HepG2 (cell line): ENCODE measurements at regions not wholly inside any gene's neighbourhood (a gene's known extent, or its start where the extent isn't known, plus 50 kb on each side); places are given as distances from the start of the nearest gene placed in this dataset.

Experiments
- ATAC-seq: fragments of 200-7000 bp; cut with Tn5 transposase; 3 replicates; pipeline ENCODE4 v1.9.1; 2020; ENCODE audit warnings: mild to moderate bottlenecking, moderate library complexity
- BruUV-seq: library from RNA; stranded (reverse); fragments of 400-500 nt; replicated peaks from 2 replicates; lab custom pipeline; 2021; lab: Mats Ljungman, UMichigan
- CTCF ChIA-PET: fragments of 300-600 bp; formaldehyde crosslinking; extraction: SDS; loops from one replicate; lab custom pipeline; 2021; ENCODE audit warnings: low total read pairs, inconsistent platforms, low intra/inter-chr PET ratio; lab: Yijun Ruan, JAX
- POLR2A ChIA-PET: fragments of 350-600 bp; sonication (Branson Sonifier 250); formaldehyde crosslinking; loops from one replicate; lab custom pipeline; 2020; ENCODE audit warnings: antibody characterized with exemption, inconsistent platforms; lab: Yijun Ruan, JAX
- DNase-seq: peaks from one replicate; pipeline ENCODE4 v3.0.0-alpha.2; 2015; ENCODE audit warnings: low spot score
- FAIRE-seq: peaks from 3 replicates; lab custom pipeline; 2011; peaks lifted over from hg19 to GRCh38; lab: Jason Lieb, UNC
- H2AFZ ChIP-seq: one replicate; pipeline ENCODE4 v1.6.1; 2011; ENCODE audit warnings: low read length, inconsistent platforms
- H3K27ac ChIP-seq: fragments of 300-600 bp; 3 replicates; pipeline ENCODE4 v1.8.0; 2011; ENCODE audit warnings: mixed run types, mild to moderate bottlenecking, mixed read lengths, low read length, inconsistent platforms; ENCODE audit not compliant: insufficient read depth; ENCODE audit errors: extremely low read length
- H3K27me3 ChIP-seq, 2 experiments: fragments of 200-600 bp in 1 of 2; 2 replicates in 1 of 2; 3 replicates in 1 of 2; pipeline versions ENCODE4 v1.6.0 to v1.8.0; 2011; ENCODE audit warnings: low read length in 2 of 2, mild to moderate bottlenecking in 2 of 2, moderate library complexity in 2 of 2, inconsistent platforms in 1 of 2; ENCODE audit not compliant: insufficient read depth in 2 of 2, control insufficient read depth in 1 of 2
- H3K36me3 ChIP-seq, 2 experiments: fragments of 200-600 bp in 1 of 2; replicated peaks in 1 of 2; 2 replicates in 1 of 2; 3 replicates in 1 of 2; pipeline versions ENCODE4 v1.5.1 to v1.8.0; 2011; ENCODE audit warnings: low read length in 2 of 2, inconsistent platforms in 1 of 2; ENCODE audit not compliant: insufficient read depth in 2 of 2, control insufficient read depth in 1 of 2
- H3K4me1 ChIP-seq: 2 replicates; pipeline ENCODE4 v1.5.1; 2012; ENCODE audit warnings: low read length, inconsistent platforms; ENCODE audit not compliant: insufficient read depth
- H3K4me2 ChIP-seq: 2 replicates; pipeline ENCODE4 v1.6.0; 2011; ENCODE audit warnings: low read depth, low read length, inconsistent platforms
- H3K4me3 ChIP-seq, 3 experiments: fragments of 200-600 bp in 1 of 3; sonication (generic), shearing (Covaris generic) in 1 of 3; replicated peaks in 1 of 3; 2 replicates each; pipeline ENCODE4 v1.5.1; 2011 to 2016; ENCODE audit warnings: low read length in 3 of 3, inconsistent platforms in 2 of 3, low read depth in 2 of 3, mild to moderate bottlenecking in 2 of 3, control low read depth in 1 of 3, mixed read lengths in 1 of 3; ENCODE audit not compliant: insufficient read depth in 1 of 3
- H3K79me2 ChIP-seq: one replicate; pipeline ENCODE4 v1.6.1; 2011; ENCODE audit warnings: low read length, inconsistent platforms; ENCODE audit not compliant: insufficient read depth
- H3K9ac ChIP-seq: 2 replicates; pipeline ENCODE4 v1.6.0; 2011; ENCODE audit warnings: mild to moderate bottlenecking, low read depth, low read length, inconsistent platforms; ENCODE audit not compliant: insufficient read depth
- H3K9me3 ChIP-seq: 2 replicates; pipeline ENCODE4 v1.5.1; 2012; ENCODE audit warnings: mild to moderate bottlenecking, low read length
- H4K20me1 ChIP-seq: 2 replicates; pipeline ENCODE4 v1.6.0; 2011; ENCODE audit warnings: inconsistent platforms, mild to moderate bottlenecking, low read length, moderate library complexity; ENCODE audit not compliant: insufficient read depth
- ATF4 ChIP-seq, 2 experiments: fragments of 450-650 bp in 1 of 2; sonication (generic) in 1 of 2; formaldehyde crosslinking; IDR thresholded peaks; 2 replicates each; pipeline versions ENCODE4 v1.5.0 to v1.8.0; 2020 to 2022; ENCODE audit warnings: mild to moderate bottlenecking in 1 of 2, missing genetic modification reagents in 1 of 2
- EHMT2 ChIP-seq: fragments of 200-600 bp; sonication (generic); IDR thresholded peaks from 2 replicates; pipeline ENCODE4 v1.7.0; 2017; ENCODE audit warnings: antibody characterized with exemption, low read depth, low read length, borderline replicate concordance
- SOX13 ChIP-seq, 3 experiments: fragments of 450-650 bp in 1 of 3; sonication (generic) in 1 of 3; formaldehyde crosslinking in 1 of 3; IDR thresholded peaks in 2 of 3; conservative IDR thresholded peaks in 1 of 3; 2 replicates each; pipeline versions ENCODE4 v1.5.0 to v1.6.1; 2016 to 2020; ENCODE audit warnings: antibody characterized with exemption in 1 of 3, mild to moderate bottlenecking in 1 of 3, missing compliant biosample characterization in 1 of 3, missing genetic modification reagents in 1 of 3, moderate library complexity in 1 of 3
- SOX5 ChIP-seq: IDR thresholded peaks from 2 replicates; pipeline ENCODE4 v1.6.1; 2016; ENCODE audit warnings: borderline replicate concordance
- ZNF235 ChIP-seq: sonication (generic); formaldehyde crosslinking; IDR thresholded peaks from 2 replicates; pipeline ENCODE4 v1.8.1; 2023; ENCODE audit warnings: mild to moderate bottlenecking, missing genetic modification reagents, borderline replicate concordance
- ZNF614 ChIP-seq: IDR thresholded peaks from 2 replicates; pipeline ENCODE4 v1.6.1; 2018; ENCODE audit warnings: missing biosample characterization, missing genetic modification reagents, inconsistent platforms, borderline replicate concordance
- WGBS: methylation state at CpG from one replicate; pipeline ENCODE4 v1.1.6; 2017; ENCODE audit warnings: low lambda C conversion rate; 5-methylcytosine and 5-hydroxymethylcytosine counted together
- in situ Hi-C: cut with HindIII; loops from 2 replicates; pipeline ENCODE4 v1.10.0; 2017; ENCODE audit warnings: low pct_unique_long_range_greater_than_20kb; ENCODE audit not compliant: extremely low pct_ligation_motif_present
- intact Hi-C: fragments of 100-400 bp; cut with micrococcal nuclease; formaldehyde crosslinking; loops from one replicate; pipeline ENCODE4 v1.10.0; 2022; ENCODE audit not compliant: unreplicated experiment

DNA sequence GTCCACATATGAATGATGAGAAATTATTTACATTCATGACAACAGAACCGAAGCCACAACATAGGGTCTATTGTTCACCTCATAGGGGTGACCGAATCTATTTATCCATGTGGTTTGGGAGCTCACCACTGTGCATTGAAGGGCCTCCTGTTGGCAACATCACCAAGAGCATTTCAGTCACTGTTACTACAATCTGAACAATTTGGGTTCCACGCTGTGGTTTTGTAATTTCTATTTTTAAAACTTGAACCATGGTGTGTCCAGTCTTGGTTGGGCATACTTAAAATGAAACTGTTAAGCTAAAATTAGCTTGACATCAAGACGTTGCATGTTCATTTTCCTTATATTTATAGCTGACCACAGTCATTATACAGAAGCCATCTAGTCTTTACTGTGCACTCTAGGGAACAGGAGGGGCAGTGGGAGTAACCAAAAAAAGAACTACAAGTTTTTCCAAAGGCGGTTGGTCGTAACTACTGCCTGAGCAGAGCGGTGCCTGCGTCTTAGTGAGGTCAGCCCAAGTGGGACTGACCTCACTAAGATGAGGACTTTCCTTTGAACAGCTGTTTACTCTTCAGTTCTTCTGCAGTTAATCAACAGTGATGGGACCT is 192.1 kb downstream of the SPRY1 start:
- Histone ChIP-seq H3K36me3 (no peaks in the 10 kb centered on the region), H3K27me3 (no peaks in the 10 kb centered on the region), H3K4me2 (peak overlapping the region; percentile 52), H3K4me3 (no peak overlapping the region), H4K20me1 (no peaks in the 10 kb centered on the region), H3K9ac (peak overlapping the region; percentile 40; the same call in 1 of the 2 replicates), H3K9me3 (no peaks in the 10 kb centered on the region), H2AFZ (no peak overlapping the region), H3K27ac (no peak overlapping the region), H3K79me2 (no peaks in the 10 kb centered on the region), H3K4me1 (peaks cover 29% of the 10 kb centered on the region)
- in situ Hi-C loops, result no loop called here
- BruUV-seq, result TSS peak; percentile 69
- DNase-seq (peak; percentile 86), FAIRE-seq (no peak), ATAC-seq (peak; percentile 87)
- POLR2A ChIA-PET, result interaction anchor here (2.2 kb wide), 2 partner anchors 33 to 61 kb away, joined by 5 to 13 read pairs; no protein-coding TSS in a partner anchor
- intact Hi-C loops, result loop anchor here (1.0 kb wide), 5 partner anchors 12 to 192 kb away; partner anchors contain the start of gene SPRY1
- TF ChIP-seq SOX13 (IDR thresholded peaks at IDR 0.05) (no peak), SOX13 (CRISPR knock-in tag; conservative IDR thresholded peaks at IDR 0.05 in 1 of 2, IDR thresholded peaks at IDR 0.05 in 1 of 2) (peak in 1 of 2 experiments; percentile 62; a peak in 1 of 4 replicates), ZNF235 (CRISPR knock-in tag) (no peak), ATF4 (CRISPR knock-in tag; IDR thresholded peaks at IDR 0.05) (0 out of 4 replicates have a peak, but pooled peaks of 1 of the 2 experiments have one; percentile 23), EHMT2 (peak; percentile 40; the same call in 1 of the 2 replicates), ZNF614 (CRISPR knock-in tag) (no peak), SOX5 (CRISPR knock-in tag) (peak; percentile 39; the same call in 1 of the 2 replicates)
- CTCF ChIA-PET, result interaction anchor here (1.4 kb wide), 1 partner anchor 24 kb away, joined by 4 read pairs; no protein-coding TSS in a partner anchor
- 74% methylated on average over 8 of the region's 8 CpGs for WGBS
